ENCODE measurements at regions not wholly inside any gene's neighbourhood (a gene's known extent, or its start where the extent isn't known, plus 50 kb on each side); places are given as distances from the start of the nearest gene placed in this dataset.

DNA sequence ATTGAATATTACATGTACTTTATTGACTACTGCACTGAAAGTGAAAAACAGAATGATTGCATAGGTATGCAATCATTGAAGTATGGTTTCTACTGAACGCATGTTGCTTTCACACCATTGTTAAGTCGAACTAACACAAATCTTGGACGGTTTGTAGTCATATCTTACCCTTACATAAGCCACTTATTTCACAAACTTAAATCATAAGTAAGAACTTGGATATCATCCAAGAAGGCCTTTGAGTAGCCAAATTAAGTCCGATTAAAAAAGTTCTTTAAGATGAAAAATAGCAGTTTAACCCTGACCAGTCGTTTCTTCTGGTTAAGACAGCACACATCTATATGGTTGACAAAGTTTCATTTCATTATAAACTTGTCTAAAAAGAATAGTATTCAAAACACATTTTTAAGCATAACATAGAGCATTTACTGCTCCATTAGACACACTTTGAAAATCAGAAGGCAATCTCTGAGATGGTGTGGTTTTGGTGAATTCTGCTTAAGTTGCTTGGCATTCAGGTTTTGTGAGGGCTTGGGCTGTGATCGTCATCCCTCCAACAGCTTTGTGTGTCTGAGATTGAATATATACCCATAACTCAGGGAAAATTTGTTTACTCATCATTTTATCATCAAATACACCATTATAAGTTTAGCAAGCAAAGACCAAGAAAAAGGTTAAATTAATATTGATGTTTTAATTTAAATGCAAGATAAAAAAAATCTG, 92.2 kb downstream of the NFKBIZ start:
- no TSS peak for BruUV-seq (replicated peaks)
- Histone ChIP-seq H3K9ac (ENCODE audit: control insufficient read depth, insufficient read depth, low read length) (no peak overlapping the region), H3K4me3 (no peak overlapping the region), H2AFZ (ENCODE audit: control insufficient read depth, low read depth, low read length) (no peak overlapping the region), H3K27ac (ENCODE audit: control insufficient read depth, insufficient read depth) (peak overlapping the region; percentile 23; the same call in 1 of the 2 replicates), H3K4me2 (ENCODE audit: control insufficient read depth, insufficient read depth) (0 out of 2 replicates have a peak overlapping the region, but pooled peaks have one; percentile 23), H3K36me3 (ENCODE audit: control insufficient read depth in 2 of 2, insufficient read depth in 2 of 2, low read length in 1 of 2) (no peaks in the 10 kb centered on the region), H3K9me3 (replicated peaks; ENCODE audit: control insufficient read depth, insufficient read depth, low read length) (no peaks in the 10 kb centered on the region), H4K20me1 (ENCODE audit: control insufficient read depth, insufficient read depth) (no peaks in the 10 kb centered on the region), H3K79me2 (ENCODE audit: control insufficient read depth, insufficient read depth, low read length) (no peaks in the 10 kb centered on the region), H3K27me3 (replicated peaks in 1 of 2; ENCODE audit: control insufficient read depth in 2 of 2, insufficient read depth in 2 of 2, low read length in 1 of 2) (no peaks in the 10 kb centered on the region), H3K4me1 (ENCODE audit: control insufficient read depth, insufficient read depth, low read length) (peaks cover 54% of the 10 kb centered on the region)
- FAIRE-seq (no peak), DNase-seq (ENCODE audit: low read depth, low spot score) (no peak), ATAC-seq (peak; percentile 51)
- 95% methylated on average over 6 of the region's 6 CpGs for WGBS (ENCODE audit: insufficient coverage, insufficient replicate concordance, low lambda C conversion rate, missing lambda C conversion rate)
- ChIA-PET POLR2A (no interaction called here), SMC1A (ENCODE audit: uncharacterized antibody, unreplicated experiment) (interaction anchor here (0.7 to 6.5 kb wide), 6 partner anchors 9 to 284 kb away, joined by 3 to 35 read pairs (median 4); no protein-coding TSS in a partner anchor), CTCF (interaction anchor here (0.5 kb wide), 1 partner anchor 29 kb away, joined by 3 read pairs; no protein-coding TSS in a partner anchor), RAD21 (ENCODE audit: unreplicated experiment) (interaction anchor here (0.8 to 7.5 kb wide), 5 partner anchors 10 to 283 kb away, joined by 3 to 71 read pairs (median 11); no protein-coding TSS in a partner anchor)
- intact Hi-C loops (cut with micrococcal nuclease; ENCODE audit: unreplicated experiment) (loop anchor here (2.0 to 10.0 kb wide), 7 partner anchors 35 to 283 kb away; partner anchors contain the start of genes CEP97 and ZBTB11), in situ Hi-C loops (cut with MboI) (no loop called here)
- TF ChIP-seq HDAC2 (IDR thresholded peaks at IDR 0.05) (no peak), RFX5 (IDR thresholded peaks at IDR 0.05; ENCODE audit: low read depth, low read length) (no peak), RAD21 (IDR thresholded peaks at IDR 0.05; ENCODE audit: insufficient read depth, low read depth, low read length) (no peak), FOXK2 (IDR thresholded peaks at IDR 0.05) (no peak), CREM (IDR thresholded peaks at IDR 0.05; ENCODE audit: low read depth) (peak; percentile 48), GABPA (IDR thresholded peaks at IDR 0.05; ENCODE audit: low read depth) (0 out of 2 replicates have a peak, but pooled peaks have one; percentile 33), TCF12 (IDR thresholded peaks at IDR 0.05; ENCODE audit: low read depth, low read length) (no peak), SIX5 (IDR thresholded peaks at IDR 0.05; ENCODE audit: low read depth, low read length, severe bottlenecking) (no peak), RAD51 (IDR thresholded peaks at IDR 0.05) (no peak), GATAD2B (conservative IDR thresholded peaks at IDR 0.05; ENCODE audit: low read depth) (no peak), STAT1 (conservative IDR thresholded peaks at IDR 0.05) (no peak), CHD2 (IDR thresholded peaks at IDR 0.05; ENCODE audit: borderline replicate concordance, low read depth, low read length) (no peak), CBFB (IDR thresholded peaks at IDR 0.05; ENCODE audit: low read depth) (no peak), ZBTB40 (IDR thresholded peaks at IDR 0.05; ENCODE audit: borderline replicate concordance) (peak; percentile 83; the same call in 1 of the 2 replicates), IRF4 (IDR thresholded peaks at IDR 0.05; ENCODE audit: low read depth, low read length) (no peak), EZH2 (IDR thresholded peaks at IDR 0.05; ENCODE audit: borderline replicate concordance, control insufficient read depth, low read depth, low read length) (no peak), RBBP5 (conservative IDR thresholded peaks at IDR 0.05) (no peak)
- TF ChIP-seq, protein P1, sequence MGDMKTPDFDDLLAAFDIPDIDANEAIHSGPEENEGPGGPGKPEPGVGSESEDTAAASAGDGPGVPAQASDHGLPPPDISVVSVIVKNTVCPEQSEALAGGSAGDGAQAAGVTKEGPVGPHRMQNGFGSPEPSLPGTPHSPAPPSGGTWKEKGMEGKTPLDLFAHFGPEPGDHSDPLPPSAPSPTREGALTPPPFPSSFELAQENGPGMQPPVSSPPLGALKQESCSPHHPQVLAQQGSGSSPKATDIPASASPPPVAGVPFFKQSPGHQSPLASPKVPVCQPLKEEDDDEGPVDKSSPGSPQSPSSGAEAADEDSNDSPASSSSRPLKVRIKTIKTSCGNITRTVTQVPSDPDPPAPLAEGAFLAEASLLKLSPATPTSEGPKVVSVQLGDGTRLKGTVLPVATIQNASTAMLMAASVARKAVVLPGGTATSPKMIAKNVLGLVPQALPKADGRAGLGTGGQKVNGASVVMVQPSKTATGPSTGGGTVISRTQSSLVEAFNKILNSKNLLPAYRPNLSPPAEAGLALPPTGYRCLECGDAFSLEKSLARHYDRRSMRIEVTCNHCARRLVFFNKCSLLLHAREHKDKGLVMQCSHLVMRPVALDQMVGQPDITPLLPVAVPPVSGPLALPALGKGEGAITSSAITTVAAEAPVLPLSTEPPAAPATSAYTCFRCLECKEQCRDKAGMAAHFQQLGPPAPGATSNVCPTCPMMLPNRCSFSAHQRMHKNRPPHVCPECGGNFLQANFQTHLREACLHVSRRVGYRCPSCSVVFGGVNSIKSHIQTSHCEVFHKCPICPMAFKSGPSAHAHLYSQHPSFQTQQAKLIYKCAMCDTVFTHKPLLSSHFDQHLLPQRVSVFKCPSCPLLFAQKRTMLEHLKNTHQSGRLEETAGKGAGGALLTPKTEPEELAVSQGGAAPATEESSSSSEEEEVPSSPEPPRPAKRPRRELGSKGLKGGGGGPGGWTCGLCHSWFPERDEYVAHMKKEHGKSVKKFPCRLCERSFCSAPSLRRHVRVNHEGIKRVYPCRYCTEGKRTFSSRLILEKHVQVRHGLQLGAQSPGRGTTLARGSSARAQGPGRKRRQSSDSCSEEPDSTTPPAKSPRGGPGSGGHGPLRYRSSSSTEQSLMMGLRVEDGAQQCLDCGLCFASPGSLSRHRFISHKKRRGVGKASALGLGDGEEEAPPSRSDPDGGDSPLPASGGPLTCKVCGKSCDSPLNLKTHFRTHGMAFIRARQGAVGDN (IDR thresholded peaks at IDR 0.05) = peak; percentile 67
